ENCODE measurements at regions not wholly inside any gene's neighbourhood (a gene's known extent, or its start where the extent isn't known, plus 50 kb on each side); places are given as distances from the start of the nearest gene placed in this dataset.

DNA sequence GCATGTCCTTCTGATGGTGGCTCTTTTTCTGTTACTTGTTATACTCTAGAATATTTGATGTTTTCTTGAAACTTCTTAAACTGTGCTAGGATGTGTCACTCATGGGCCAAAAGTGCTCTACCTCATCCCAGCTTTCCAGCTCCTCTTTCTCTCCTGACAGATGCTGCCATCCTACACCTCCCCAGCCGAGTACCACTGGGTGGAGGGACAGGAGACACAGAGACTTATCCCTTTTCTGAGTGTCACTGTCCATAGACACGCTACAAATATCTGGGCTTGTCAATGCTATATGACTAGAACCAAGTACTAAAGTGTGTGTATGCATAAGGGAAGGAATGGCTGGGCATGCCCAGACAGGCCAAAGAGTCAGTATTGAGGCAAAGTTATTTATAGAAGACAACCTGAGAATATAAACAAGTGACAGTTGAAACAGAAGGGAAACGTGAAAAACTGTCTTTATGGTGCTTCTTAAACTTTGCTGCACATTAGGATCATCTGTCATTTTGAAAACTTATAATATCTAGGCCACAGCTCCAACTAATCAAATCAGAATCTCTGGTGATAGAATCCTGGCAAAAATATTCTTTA, 188.0 kb downstream of the CARTPT start:
- TF ChIP-seq, protein P1, sequence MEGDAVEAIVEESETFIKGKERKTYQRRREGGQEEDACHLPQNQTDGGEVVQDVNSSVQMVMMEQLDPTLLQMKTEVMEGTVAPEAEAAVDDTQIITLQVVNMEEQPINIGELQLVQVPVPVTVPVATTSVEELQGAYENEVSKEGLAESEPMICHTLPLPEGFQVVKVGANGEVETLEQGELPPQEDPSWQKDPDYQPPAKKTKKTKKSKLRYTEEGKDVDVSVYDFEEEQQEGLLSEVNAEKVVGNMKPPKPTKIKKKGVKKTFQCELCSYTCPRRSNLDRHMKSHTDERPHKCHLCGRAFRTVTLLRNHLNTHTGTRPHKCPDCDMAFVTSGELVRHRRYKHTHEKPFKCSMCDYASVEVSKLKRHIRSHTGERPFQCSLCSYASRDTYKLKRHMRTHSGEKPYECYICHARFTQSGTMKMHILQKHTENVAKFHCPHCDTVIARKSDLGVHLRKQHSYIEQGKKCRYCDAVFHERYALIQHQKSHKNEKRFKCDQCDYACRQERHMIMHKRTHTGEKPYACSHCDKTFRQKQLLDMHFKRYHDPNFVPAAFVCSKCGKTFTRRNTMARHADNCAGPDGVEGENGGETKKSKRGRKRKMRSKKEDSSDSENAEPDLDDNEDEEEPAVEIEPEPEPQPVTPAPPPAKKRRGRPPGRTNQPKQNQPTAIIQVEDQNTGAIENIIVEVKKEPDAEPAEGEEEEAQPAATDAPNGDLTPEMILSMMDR (optimal IDR thresholded peaks at IDR 0.05 in 1 of 3, IDR thresholded peaks at IDR 0.05 in 1 of 3, conservative IDR thresholded peaks at IDR 0.05 in 1 of 3; ENCODE audit: extremely low read depth in 1 of 3, insufficient read depth in 2 of 3, low read length in 3 of 3): no peak
- TF ChIP-seq EZH2 (IDR thresholded peaks at IDR 0.05; ENCODE audit: low read length): no peak
